ENCODE measurements at regions not wholly inside any gene's neighbourhood (a gene's known extent, or its start where the extent isn't known, plus 50 kb on each side); places are given as distances from the start of the nearest gene placed in this dataset.

DNA sequence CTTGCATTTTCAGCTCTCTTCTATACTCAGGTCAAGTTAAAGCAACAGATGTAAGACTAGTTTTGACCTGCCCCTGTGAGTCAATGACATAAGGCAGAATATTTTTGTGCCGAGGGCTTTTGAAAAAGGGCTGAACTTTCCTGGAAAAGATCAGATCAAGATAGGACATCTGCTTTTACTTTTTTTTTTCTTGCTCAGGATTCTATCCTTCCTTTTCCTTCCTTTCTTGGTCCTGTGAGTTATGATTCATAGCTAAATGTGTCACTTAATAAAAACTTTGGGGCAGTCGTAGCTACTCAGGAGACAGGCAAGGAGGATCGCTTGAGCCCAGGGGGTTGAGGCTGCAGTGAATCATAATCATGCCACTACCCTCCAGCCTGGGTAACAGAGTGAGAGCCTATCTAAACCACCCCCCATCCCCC lies 84.3 kb upstream of the BRINP1 start:
- TF ChIP-seq CTCF (IDR thresholded peaks at IDR 0.05) (no peak), POLR2A (IDR thresholded peaks at IDR 0.05) (no peak)
